ENCODE measurements at regions not wholly inside any gene's neighbourhood (a gene's known extent, or its start where the extent isn't known, plus 50 kb on each side); places are given as distances from the start of the nearest gene placed in this dataset.
"Not testable (repeated sequence)": the region's sequence is repeated elsewhere in the genome, so short reads cannot be mapped to it uniquely, and the experiment has no call there.

DNA sequence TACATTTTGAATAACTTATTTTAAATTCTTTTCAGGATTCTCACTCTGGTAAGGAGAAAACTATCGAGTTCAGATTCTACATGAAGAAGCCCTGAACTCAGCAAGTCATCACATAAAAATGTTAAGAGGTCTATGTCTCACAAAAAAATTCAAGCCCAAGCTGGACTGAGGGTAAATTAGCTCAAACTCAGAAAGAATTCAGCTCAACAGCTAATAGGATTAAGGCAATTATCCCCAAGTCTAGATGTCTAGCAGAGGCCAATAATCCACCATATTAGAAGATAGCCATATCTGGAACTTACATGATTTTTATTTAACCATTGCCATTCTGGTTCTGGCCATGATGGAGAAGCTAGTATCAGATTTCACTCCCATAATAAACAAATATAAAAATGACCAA is 909.7 kb downstream of the PLOD2 start:
- no peak for DNase-seq (ENCODE audit: low read depth in 2 of 2)

DNA sequence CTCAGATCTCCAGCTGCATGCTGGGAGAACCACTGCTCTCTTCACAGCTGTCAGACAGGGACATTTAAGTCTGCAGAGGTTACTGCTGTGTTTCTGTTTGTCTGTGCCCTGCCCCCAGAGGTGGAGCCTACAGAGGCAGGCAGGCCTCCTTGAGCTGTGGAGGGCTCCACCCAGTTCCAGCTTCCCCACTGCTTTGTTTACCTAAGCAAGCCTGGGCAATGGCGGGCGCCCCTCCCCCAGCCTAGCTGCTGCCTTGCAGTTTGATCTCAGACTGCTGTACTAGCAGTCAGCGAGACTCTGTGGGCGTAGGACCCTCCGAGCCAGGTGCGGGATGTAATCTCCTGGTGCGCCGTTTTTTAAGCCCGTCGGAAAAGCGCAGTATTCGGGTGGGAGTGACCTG is 903.0 kb downstream of the PLOD2 start:
- DNase-seq (ENCODE audit: low read depth in 2 of 2), result not testable (repeated sequence)

GRCh38 chr3:145259166-145259880 is 901.7 kb downstream of the PLOD2 start:
- DNase-seq (ENCODE audit: low read depth in 2 of 2), result no peak

GRCh38 chr3:145263458-145263857 is 897.5 kb downstream of the PLOD2 start:
- not testable (repeated sequence) for DNase-seq (ENCODE audit: low read depth in 2 of 2)

DNA sequence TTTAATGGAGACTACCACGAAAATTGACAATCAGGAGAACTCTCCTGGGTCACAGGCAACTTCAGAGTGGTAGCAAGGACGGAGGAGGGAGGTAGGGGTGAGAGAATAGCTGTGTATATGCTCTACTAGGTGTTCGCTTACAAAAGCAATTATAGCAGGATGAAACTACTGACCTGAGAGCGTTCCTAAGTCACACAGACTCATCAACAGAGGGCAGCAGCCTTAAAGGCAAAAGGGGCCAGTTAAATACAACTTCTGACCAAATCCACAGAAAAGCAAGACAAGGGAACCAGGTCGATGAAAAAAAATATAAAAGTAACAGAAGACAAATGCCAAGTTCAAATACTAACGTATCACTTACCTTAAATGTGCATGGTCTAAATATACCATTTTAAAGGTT is 894.6 kb downstream of the PLOD2 start:
- DNase-seq (ENCODE audit: low read depth in 2 of 2), result no peak

DNA sequence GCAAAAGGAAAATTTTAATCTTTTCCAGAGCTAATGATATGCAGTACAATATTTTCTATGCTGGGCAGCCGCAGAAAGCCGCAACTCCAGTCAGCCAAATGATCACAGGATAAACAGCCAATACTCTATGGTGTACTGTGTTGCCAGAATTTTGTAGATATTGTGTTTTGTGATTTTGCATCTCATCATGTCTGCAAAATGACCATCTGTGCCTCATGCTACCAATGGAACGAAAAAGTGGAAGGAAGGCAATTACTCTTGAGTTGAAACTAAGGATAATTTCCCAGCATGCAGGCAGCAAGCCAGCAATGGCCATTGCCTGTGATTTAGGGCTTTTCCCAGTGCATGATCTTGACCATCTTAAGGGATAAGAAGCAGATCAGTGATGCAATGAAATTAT is 891.9 kb downstream of the PLOD2 start:
- DNase-seq (ENCODE audit: low read depth in 2 of 2), result no peak

DNA sequence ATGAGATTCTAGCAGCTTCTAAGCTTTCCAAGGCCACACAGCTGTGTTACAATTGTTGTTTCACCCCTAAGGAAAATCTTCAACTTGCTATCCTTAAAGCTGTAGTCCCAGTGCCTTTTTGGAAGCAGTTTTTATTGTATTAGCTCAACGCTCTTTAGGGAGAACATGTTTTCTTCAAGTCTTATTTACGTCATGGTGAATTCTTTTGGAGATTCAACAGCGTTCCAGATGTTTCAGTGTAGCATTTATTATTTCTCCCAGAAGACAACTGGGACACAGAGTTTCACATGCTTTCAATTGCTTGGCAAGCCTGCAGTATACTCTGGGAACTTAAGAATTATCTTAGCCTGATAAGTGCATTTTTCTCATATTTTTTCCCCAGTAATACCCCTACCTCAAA is 888.3 kb downstream of the PLOD2 start:
- peak; percentile 49 to 50 for DNase-seq (ENCODE audit: low read depth in 2 of 2)

DNA sequence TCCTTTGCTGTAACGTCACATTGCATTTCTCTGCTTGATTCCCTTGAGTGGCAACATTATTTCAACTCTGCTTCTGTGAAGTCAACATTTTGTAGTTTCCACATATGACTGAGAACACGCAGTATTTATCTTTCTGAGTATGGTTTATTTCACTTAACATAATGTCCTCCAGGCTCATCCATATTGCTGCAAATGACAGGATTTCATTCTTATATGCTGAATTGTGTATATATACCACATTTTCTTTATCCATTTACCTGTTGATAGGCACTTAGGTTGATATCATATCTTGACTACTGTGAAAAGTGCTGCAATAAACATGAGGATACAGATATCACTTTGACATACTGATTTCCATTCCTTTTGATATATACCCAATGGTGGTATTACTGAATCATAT is 878.5 kb downstream of the PLOD2 start:
- no peak for DNase-seq (ENCODE audit: low read depth in 2 of 2)

DNA sequence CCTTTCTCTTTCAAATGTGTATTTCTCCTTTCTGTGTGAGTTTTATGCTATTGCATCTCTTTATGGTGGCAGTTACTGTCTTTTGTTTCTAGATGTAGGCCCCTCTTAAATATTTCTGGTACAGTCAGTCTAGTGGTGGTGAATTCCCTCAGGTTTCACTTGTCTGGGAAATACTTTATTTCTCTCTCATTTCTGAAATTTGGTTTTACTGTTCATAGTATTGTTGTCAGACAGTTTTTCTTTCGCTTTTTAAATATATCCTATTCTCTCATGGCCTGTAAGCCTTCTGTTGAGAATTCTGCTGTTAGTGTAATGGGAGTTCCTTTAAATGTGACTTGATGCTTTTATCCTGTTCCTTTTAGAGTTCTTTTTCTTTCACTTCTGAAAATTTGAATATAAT is 874.0 kb downstream of the PLOD2 start:
- no peak for DNase-seq (ENCODE audit: low read depth in 2 of 2)

GRCh38 chr3:145290010-145290409 is 871.0 kb downstream of the PLOD2 start:
- DNase-seq (ENCODE audit: low read depth in 2 of 2), result no peak

GRCh38 chr3:145294572-145294971 is 866.4 kb downstream of the PLOD2 start:
- no peak for DNase-seq (ENCODE audit: low read depth in 2 of 2)

DNA sequence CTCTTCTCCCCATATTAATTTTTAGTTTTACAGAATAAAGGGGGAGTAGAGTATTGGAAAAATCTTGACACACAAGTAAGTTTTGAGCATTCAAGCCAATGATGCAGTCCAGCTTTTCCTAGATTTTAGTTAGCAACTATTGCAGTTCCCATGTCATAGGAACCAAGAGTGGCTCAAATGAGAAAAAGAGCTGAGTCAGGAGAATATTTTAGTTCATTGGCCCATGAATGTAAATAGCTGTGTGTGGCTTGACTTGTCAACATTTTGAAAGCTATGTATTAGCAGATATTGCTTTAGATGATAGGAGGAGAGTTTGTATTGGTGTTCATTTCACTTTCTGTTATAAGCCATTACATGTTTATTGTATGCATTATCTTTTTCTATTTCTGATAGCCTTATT is 853.7 kb downstream of the PLOD2 start:
- no peak for DNase-seq (ENCODE audit: low read depth in 2 of 2)

DNA sequence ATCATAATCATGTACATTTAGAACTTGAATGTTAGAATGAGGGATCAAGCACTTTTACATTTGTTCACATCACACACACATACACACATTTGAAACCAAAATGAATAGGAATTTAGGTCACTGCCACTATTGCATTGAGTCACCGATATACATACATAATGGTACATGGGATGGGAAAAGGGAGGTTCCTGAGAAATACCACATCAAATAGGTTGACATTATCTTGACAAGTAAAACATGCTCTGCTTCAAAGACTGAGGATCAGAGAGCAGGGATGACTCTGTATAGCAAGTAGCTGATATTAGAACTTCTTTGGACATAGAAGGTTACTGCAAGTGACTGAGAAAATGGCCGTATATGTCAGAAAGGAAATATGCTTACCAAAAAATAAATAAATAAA is 847.2 kb downstream of the PLOD2 start:
- DNase-seq (ENCODE audit: low read depth in 2 of 2), result no peak

- DNase-seq (ENCODE audit: low read depth in 2 of 2), result not testable (repeated sequence)
Observed at GRCh38 chr3:145316253-145316652, 844.7 kb downstream of the PLOD2 start.

- no peak for DNase-seq (ENCODE audit: low read depth in 2 of 2)
Observed at GRCh38 chr3:145326666-145327065, 834.3 kb downstream of the PLOD2 start.

DNA sequence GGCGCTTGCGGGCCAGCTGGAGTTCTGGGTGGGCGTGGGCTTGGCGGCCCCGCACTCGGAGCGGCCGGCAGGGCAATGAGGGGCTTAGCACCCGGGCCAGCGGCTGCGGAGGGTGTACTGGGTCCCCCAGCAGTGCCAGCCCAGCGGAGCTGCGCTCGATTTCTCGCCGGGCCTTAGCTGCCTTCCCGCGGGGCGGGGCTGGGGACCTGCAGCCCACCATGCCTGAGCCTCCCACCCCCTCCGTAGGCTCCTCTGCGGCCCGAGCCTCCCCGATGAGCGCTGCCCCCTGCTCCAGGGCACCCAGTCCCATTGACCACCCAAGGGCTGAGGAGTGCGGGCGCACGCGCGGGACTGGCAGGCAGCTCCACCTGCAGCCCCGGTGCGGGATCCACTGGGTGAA is 827.6 kb downstream of the PLOD2 start:
- not testable (repeated sequence) for DNase-seq (ENCODE audit: low read depth in 2 of 2)

- DNase-seq (ENCODE audit: low read depth in 2 of 2), result no peak
Observed at GRCh38 chr3:145333931-145334330, 827.1 kb downstream of the PLOD2 start.

DNA sequence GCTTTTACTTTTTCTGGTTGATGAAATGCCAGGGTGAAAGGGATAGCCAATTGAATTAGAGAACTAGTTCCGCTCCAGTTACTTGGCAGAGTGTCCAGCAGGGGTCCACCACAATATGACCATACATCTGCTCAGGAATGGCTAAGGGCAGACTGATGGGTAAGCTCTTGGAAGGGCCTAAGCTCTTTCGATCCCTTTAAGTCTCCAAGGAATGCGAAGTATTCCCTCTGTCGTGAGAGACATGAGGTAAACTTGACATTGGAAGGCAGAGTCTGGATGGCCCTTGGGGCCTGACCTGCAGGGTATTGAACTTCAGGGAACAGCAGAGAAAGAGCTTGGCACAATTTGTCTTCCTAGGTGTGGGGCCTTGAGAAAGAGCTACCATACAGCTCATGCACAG is 805.8 kb downstream of the PLOD2 start:
- no peak for DNase-seq (ENCODE audit: low read depth in 2 of 2)

GRCh38 chr3:145357453-145357852 is 803.5 kb downstream of the PLOD2 start:
- DNase-seq (ENCODE audit: low read depth in 2 of 2), result no peak

GRCh38 chr3:145359040-145359439 is 801.9 kb downstream of the PLOD2 start:
- DNase-seq (ENCODE audit: low read depth in 2 of 2), result no peak

- DNase-seq (ENCODE audit: low read depth in 2 of 2), result no peak
Observed at GRCh38 chr3:145368748-145369147, 792.2 kb downstream of the PLOD2 start.

GRCh38 chr3:145370870-145371269 is 790.1 kb downstream of the PLOD2 start:
- no peak for DNase-seq (ENCODE audit: low read depth in 2 of 2)

DNA sequence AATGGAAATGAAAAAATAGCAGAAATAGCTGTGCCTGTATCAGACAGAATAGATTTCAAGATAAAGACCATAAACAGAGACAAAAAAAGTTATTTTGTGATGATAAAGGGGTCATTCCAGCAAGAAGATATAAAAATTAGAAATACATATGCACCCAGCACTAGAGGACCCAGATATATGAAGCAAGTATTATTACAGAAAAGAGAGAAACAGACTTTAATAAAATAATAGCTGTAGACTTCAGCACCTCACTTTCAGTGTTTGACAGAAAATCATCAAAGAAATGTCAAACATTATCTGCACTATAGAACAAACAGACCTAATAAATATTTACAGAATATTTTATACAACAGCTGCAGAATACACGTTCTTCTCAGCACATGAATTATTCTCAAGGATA is 783.7 kb downstream of the PLOD2 start:
- no peak for DNase-seq (ENCODE audit: low read depth in 2 of 2)

GRCh38 chr3:145383416-145383815 is 777.6 kb downstream of the PLOD2 start:
- DNase-seq (ENCODE audit: low read depth in 2 of 2), result no peak
